DOHH2 (cell line): ENCODE measurements at regions not wholly inside any gene's neighbourhood (a gene's known extent, or its start where the extent isn't known, plus 50 kb on each side); places are given as distances from the start of the nearest gene placed in this dataset.

Experiments used
- H3F3A ChIP-seq: fragments of 200-600 bp; sonication (generic), shearing (Covaris generic); 2 replicates; pipeline ENCODE4 v1.6.0; 2016; ENCODE audit warnings: antibody characterized with exemption, mild to moderate bottlenecking; ENCODE audit not compliant: control insufficient read depth, insufficient read depth
- H3K27ac ChIP-seq: fragments of 200-600 bp; sonication (generic); 2 replicates; pipeline ENCODE4 v1.5.1; 2014; ENCODE audit warnings: low read depth, mild to moderate bottlenecking, low read length, moderate library complexity
- H3K27me3 ChIP-seq: fragments of 200-600 bp; sonication (generic); 2 replicates; pipeline ENCODE4 v1.6.1; 2014; ENCODE audit warnings: mild to moderate bottlenecking, low read length, mixed read lengths; ENCODE audit not compliant: control insufficient read depth
- H3K36me3 ChIP-seq: fragments of 200-600 bp; sonication (generic); 2 replicates; pipeline ENCODE4 v1.6.1; 2014; ENCODE audit warnings: mild to moderate bottlenecking, low read length, moderate library complexity, mixed read lengths; ENCODE audit not compliant: control insufficient read depth
- H3K4me1 ChIP-seq: fragments of 200-600 bp; sonication (generic); 2 replicates; pipeline ENCODE4 v1.6.1; 2014; ENCODE audit warnings: mild to moderate bottlenecking, low read length, mixed read lengths; ENCODE audit not compliant: control insufficient read depth
- H3K4me2 ChIP-seq: fragments of 200-600 bp; sonication (generic); 2 replicates; pipeline ENCODE4 v1.6.0; 2014; ENCODE audit warnings: mild to moderate bottlenecking, low read length, moderate library complexity
- H3K4me3 ChIP-seq: fragments of 200-600 bp; sonication (generic); 2 replicates; pipeline ENCODE4 v1.5.1; 2014; ENCODE audit warnings: mild to moderate bottlenecking, low read length, mixed read lengths
- H3K79me2 ChIP-seq: fragments of 200-600 bp; sonication (generic); 2 replicates; pipeline ENCODE4 v1.6.1; 2014; ENCODE audit warnings: mild to moderate bottlenecking, low read length, mixed read lengths; ENCODE audit not compliant: control insufficient read depth
- H3K9me2 ChIP-seq: fragments of 200-600 bp; sonication (generic); replicated peaks from 2 replicates; pipeline ENCODE4 v1.6.1; 2014; ENCODE audit warnings: mild to moderate bottlenecking, low read length, mixed read lengths; ENCODE audit not compliant: control insufficient read depth
- H3K9me3 ChIP-seq: fragments of 200-600 bp; sonication (generic); 2 replicates; pipeline ENCODE4 v1.6.1; 2014; ENCODE audit warnings: antibody characterized with exemption, low read length, mixed read lengths; ENCODE audit not compliant: control insufficient read depth, insufficient read depth
- H4K20me1 ChIP-seq: fragments of 200-600 bp; sonication (generic); 2 replicates; pipeline ENCODE4 v1.6.0; 2014; ENCODE audit warnings: low read depth, mild to moderate bottlenecking, antibody characterized with exemption, low read length, moderate library complexity; ENCODE audit not compliant: control insufficient read depth, insufficient read depth
- CTCF ChIP-seq: fragments of 200-600 bp; sonication (generic); IDR thresholded peaks from one replicate; pipeline ENCODE4 v1.5.1; 2014; ENCODE audit warnings: antibody characterized with exemption, mild to moderate bottlenecking, low read depth, low read length; ENCODE audit not compliant: poor library complexity, severe bottlenecking
- EZH2phosphoT487 ChIP-seq: fragments of 200-600 bp; sonication (generic); IDR thresholded peaks from 2 replicates; pipeline ENCODE4 v1.6.1; 2017; ENCODE audit warnings: borderline replicate concordance, mild to moderate bottlenecking, antibody characterized with exemption, low read length, moderate library complexity, mixed read lengths

- Histone ChIP-seq H3K9me2 (no peaks in the 10 kb centered on the region), H3K36me3 (no peaks in the 10 kb centered on the region), H3K27me3 (no peaks in the 10 kb centered on the region), H3K27ac (no peak overlapping the region), H3K4me1 (no peaks in the 10 kb centered on the region), H3K4me3 (no peak overlapping the region), H3F3A (no peaks in the 10 kb centered on the region), H3K79me2 (no peaks in the 10 kb centered on the region), H4K20me1 (no peaks in the 10 kb centered on the region), H3K4me2 (no peak overlapping the region), H3K9me3 (peaks cover 4% of the 10 kb centered on the region; the same call in 1 of the 2 replicates)
- TF ChIP-seq CTCF: no peak
- TF ChIP-seq EZH2phosphoT487: no peak
Measured at GRCh38 chr21:15390049-15390448, 325.2 kb upstream of the NRIP1 start.

GRCh38 chr21:15397258-15397657, 332.5 kb upstream of the NRIP1 start:
- Histone ChIP-seq H3K4me2 (no peak overlapping the region), H3K79me2 (no peaks in the 10 kb centered on the region), H3F3A (no peaks in the 10 kb centered on the region), H4K20me1 (no peaks in the 10 kb centered on the region), H3K27me3 (no peaks in the 10 kb centered on the region), H3K4me3 (no peak overlapping the region), H3K4me1 (no peaks in the 10 kb centered on the region), H3K9me2 (no peaks in the 10 kb centered on the region), H3K36me3 (no peaks in the 10 kb centered on the region), H3K27ac (no peak overlapping the region), H3K9me3 (no peaks in the 10 kb centered on the region)
- TF ChIP-seq CTCF (no peak), EZH2phosphoT487 (no peak)

DNA sequence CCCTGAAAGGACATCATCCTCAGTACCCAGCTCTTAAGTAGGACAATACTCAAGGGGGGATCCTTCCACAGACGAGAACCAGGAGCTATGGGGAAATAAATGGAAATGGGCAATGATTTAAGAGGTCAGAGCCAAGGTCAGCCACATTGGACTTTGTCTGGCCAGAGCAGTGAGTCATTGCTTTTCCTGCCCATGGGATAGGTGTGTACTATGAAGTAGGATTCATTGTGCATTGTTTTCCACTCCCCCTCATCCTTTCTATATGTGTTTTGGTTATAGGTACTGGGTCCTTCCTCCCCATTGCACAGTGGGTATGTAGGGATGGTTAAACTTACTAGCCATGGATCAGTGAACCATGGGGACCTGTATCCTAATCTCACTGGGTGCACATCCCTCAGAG, 328.9 kb upstream of the USP25 start:
- no peaks in the 10 kb centered on the region for H3K36me3 ChIP-seq
- H3F3A ChIP-seq: no peaks in the 10 kb centered on the region
- TF ChIP-seq CTCF: no peak

DNA sequence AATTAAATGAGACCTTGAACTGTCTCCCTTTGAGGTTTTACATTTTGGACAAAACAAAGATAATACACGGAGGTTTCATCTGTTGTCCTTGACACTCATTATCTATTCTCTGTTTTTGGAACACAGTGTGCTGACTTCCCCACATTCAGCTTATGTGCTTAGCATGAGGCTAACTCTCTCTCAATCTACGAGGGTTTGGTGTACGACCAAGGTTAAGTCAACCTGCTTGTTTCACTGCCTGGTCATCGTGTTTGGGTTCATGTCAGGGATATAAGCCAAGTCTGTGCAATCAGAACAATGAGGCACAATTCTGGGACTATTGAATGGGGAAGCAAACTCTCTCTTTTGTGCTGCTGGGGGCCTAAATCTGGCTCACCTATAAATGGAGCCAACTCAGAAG, 328.5 kb upstream of the USP25 start:
- Histone ChIP-seq H3F3A (no peaks in the 10 kb centered on the region), H3K4me2 (no peak overlapping the region), H3K4me1 (no peaks in the 10 kb centered on the region), H3K9me3 (no peaks in the 10 kb centered on the region; the same call in 1 of the 2 replicates), H3K36me3 (no peaks in the 10 kb centered on the region), H3K27ac (no peak overlapping the region), H3K4me3 (no peak overlapping the region), H3K27me3 (no peaks in the 10 kb centered on the region), H3K9me2 (no peaks in the 10 kb centered on the region), H3K79me2 (no peaks in the 10 kb centered on the region), H4K20me1 (no peaks in the 10 kb centered on the region)
- TF ChIP-seq EZH2phosphoT487 (no peak), CTCF (no peak)

More for the DNA sequence above, 328.9 kb upstream of the USP25 start:
- H3K4me3 ChIP-seq: no peak overlapping the region
- no peaks in the 10 kb centered on the region; the same call in 1 of the 2 replicates for H3K9me3 ChIP-seq
- H4K20me1 ChIP-seq: no peaks in the 10 kb centered on the region
- H3K79me2 ChIP-seq: no peaks in the 10 kb centered on the region
- no peaks in the 10 kb centered on the region for H3K4me1 ChIP-seq
- no peaks in the 10 kb centered on the region for H3K27me3 ChIP-seq
- H3K27ac ChIP-seq: no peak overlapping the region
- H3K9me2 ChIP-seq: no peaks in the 10 kb centered on the region
- no peak overlapping the region for H3K4me2 ChIP-seq
